Chondrocyte (in vitro differentiated cells): ENCODE measurements at regions not wholly inside any gene's neighbourhood (a gene's known extent, or its start where the extent isn't known, plus 50 kb on each side); places are given as distances from the start of the nearest gene placed in this dataset.

Experiments used
- DNase-seq: peaks from one replicate; pipeline ENCODE4 v3.0.0; 2021; ENCODE audit warnings: mixed read lengths, low spot score
- H3K27ac Mint-ChIP-seq: one replicate; pipeline ENCODE4 v1.8.0; 2021; ENCODE audit warnings: mild to moderate bottlenecking, moderate library complexity, mixed read lengths; ENCODE audit not compliant: unreplicated experiment
- H3K27me3 Mint-ChIP-seq: 2 replicates; pipeline ENCODE4 v1.8.0; 2021; ENCODE audit warnings: low read depth, mixed read lengths
- H3K36me3 Mint-ChIP-seq: 2 replicates; pipeline ENCODE4 v1.8.0; 2021; ENCODE audit warnings: low read depth, mixed read lengths
- H3K4me1 Mint-ChIP-seq: 2 replicates; pipeline ENCODE4 v1.8.0; 2021; ENCODE audit warnings: low read depth, mild to moderate bottlenecking, mixed read lengths
- H3K4me3 Mint-ChIP-seq: one replicate; pipeline ENCODE4 v1.8.0; 2021; ENCODE audit warnings: mild to moderate bottlenecking, moderate library complexity, mixed read lengths; ENCODE audit not compliant: unreplicated experiment
- H3K9me3 Mint-ChIP-seq: 2 replicates; pipeline ENCODE4 v1.8.0; 2021; ENCODE audit warnings: low read depth, mixed read lengths
- CTCF ChIP-seq: fragments of 200-600 bp; sonication (generic); IDR thresholded peaks from 2 replicates; pipeline ENCODE4 v1.5.0; 2021; ENCODE audit warnings: antibody characterized with exemption, mild to moderate bottlenecking, moderate library complexity

GRCh38 chr3:99549220-99549619, 89.2 kb upstream of the COL8A1 start:
- Mint-ChIP-seq H3K36me3 (no peaks in the 10 kb centered on the region), H3K4me3 (no peak overlapping the region), H3K27ac (no peak overlapping the region), H3K9me3 (no peaks in the 10 kb centered on the region), H3K4me1 (peaks cover 55% of the 10 kb centered on the region), H3K27me3 (no peaks in the 10 kb centered on the region)
- TF ChIP-seq CTCF = no peak
- no peak for DNase-seq

- no peak overlapping the region for H3K27ac Mint-ChIP-seq
- peaks cover 57% of the 10 kb centered on the region for H3K4me1 Mint-ChIP-seq
- TF ChIP-seq CTCF = no peak
These were observed 89.7 kb upstream of the COL8A1 start for GRCh38 chr3:99548674-99549073.

GRCh38 chr3:99545941-99546580, 92.3 kb upstream of the COL8A1 start:
- no peaks in the 10 kb centered on the region for H3K36me3 Mint-ChIP-seq
- no peaks in the 10 kb centered on the region for H3K9me3 Mint-ChIP-seq
- H3K27me3 Mint-ChIP-seq = no peaks in the 10 kb centered on the region
- H3K27ac Mint-ChIP-seq = peak overlapping the region; percentile 8
- no peak for DNase-seq
- TF ChIP-seq CTCF = no peak
- H3K4me1 Mint-ChIP-seq = peaks cover 50% of the 10 kb centered on the region
- H3K4me3 Mint-ChIP-seq = no peak overlapping the region

More at GRCh38 chr3:99548674-99549073, 89.7 kb upstream of the COL8A1 start:
- no peak overlapping the region for H3K4me3 Mint-ChIP-seq
- no peaks in the 10 kb centered on the region for H3K9me3 Mint-ChIP-seq
- DNase-seq = no peak
- H3K27me3 Mint-ChIP-seq = no peaks in the 10 kb centered on the region
- H3K36me3 Mint-ChIP-seq = no peaks in the 10 kb centered on the region

GRCh38 chr3:99544786-99545281, 93.6 kb upstream of the COL8A1 start:
- Mint-ChIP-seq H3K9me3 (no peaks in the 10 kb centered on the region), H3K4me1 (peaks cover 42% of the 10 kb centered on the region), H3K27ac (peak overlapping the region; percentile 3), H3K27me3 (no peaks in the 10 kb centered on the region), H3K36me3 (no peaks in the 10 kb centered on the region), H3K4me3 (no peak overlapping the region)
- no peak for TF ChIP-seq CTCF
- DNase-seq = no peak

GRCh38 chr3:99543796-99544195, 94.6 kb upstream of the COL8A1 start:
- H3K27me3 Mint-ChIP-seq = no peaks in the 10 kb centered on the region
- H3K4me1 Mint-ChIP-seq = peaks cover 40% of the 10 kb centered on the region
- H3K9me3 Mint-ChIP-seq = no peaks in the 10 kb centered on the region
- DNase-seq = no peak
- H3K27ac Mint-ChIP-seq = no peak overlapping the region
- no peak for TF ChIP-seq CTCF
- H3K36me3 Mint-ChIP-seq = no peaks in the 10 kb centered on the region
- H3K4me3 Mint-ChIP-seq = no peak overlapping the region
